GM23248 (cell line): ENCODE measurements at regions not wholly inside any gene's neighbourhood (a gene's known extent, or its start where the extent isn't known, plus 50 kb on each side); places are given as distances from the start of the nearest gene placed in this dataset.

Source experiments
- EZH2 ChIP-seq: fragments of 200-600 bp; sonication (generic); IDR thresholded peaks from 2 replicates; pipeline ENCODE4 v1.6.1; 2018; ENCODE audit warnings: antibody characterized with exemption, mild to moderate bottlenecking; ENCODE audit not compliant: insufficient read depth, poor library complexity, severe bottlenecking
- EZH2phosphoT487 ChIP-seq: fragments of 200-600 bp; sonication (generic); IDR thresholded peaks from 2 replicates; pipeline ENCODE4 v1.6.1; 2018; ENCODE audit warnings: antibody characterized with exemption, moderate library complexity, mild to moderate bottlenecking, low read depth; ENCODE audit not compliant: insufficient read depth

- TF ChIP-seq EZH2 (no peak), EZH2phosphoT487 (no peak)
Observed at GRCh38 chr3:61387817-61388216, 136.6 kb upstream of the FHIT start.
